Inflammatory macrophage treated with lipopolysaccharide for 4 hours (primary cell): ENCODE measurements at regions not wholly inside any gene's neighbourhood (a gene's known extent, or its start where the extent isn't known, plus 50 kb on each side); places are given as distances from the start of the nearest gene placed in this dataset.
"Not testable (repeated sequence)": the region's sequence is repeated elsewhere in the genome, so short reads cannot be mapped to it uniquely, and the experiment has no call there.

Experiments used
- DNase-seq: peaks from one replicate; pipeline ENCODE4 v3.0.0-alpha.2; 2020

GRCh38 chr7:20083781-20084180 lies 133.4 kb downstream of the MACC1 start:
- peak; percentile 96 for DNase-seq

GRCh38 chr7:20079080-20079479 lies 138.1 kb downstream of the MACC1 start:
- no peak for DNase-seq

GRCh38 chr7:20076835-20077234 lies 140.3 kb downstream of the MACC1 start:
- no peak for DNase-seq

- no peak for DNase-seq
Measured at GRCh38 chr7:20075992-20076820, 141.0 kb downstream of the MACC1 start.

GRCh38 chr7:20075440-20075839 lies 141.7 kb downstream of the MACC1 start:
- no peak for DNase-seq

GRCh38 chr7:20068004-20068403 lies 149.2 kb downstream of the MACC1 start:
- DNase-seq, result not testable (repeated sequence)

- no peak for DNase-seq
Measured at GRCh38 chr7:20064974-20065862, 152.0 kb downstream of the MACC1 start.

GRCh38 chr7:20064181-20064970 lies 152.8 kb downstream of the MACC1 start:
- no peak for DNase-seq

GRCh38 chr7:20063644-20064043 lies 153.5 kb downstream of the MACC1 start:
- no peak for DNase-seq

- no peak for DNase-seq
Measured at GRCh38 chr7:20062932-20063331, 154.3 kb downstream of the MACC1 start.

- no peak for DNase-seq
Measured at GRCh38 chr7:20053334-20054104, 163.7 kb downstream of the MACC1 start.

GRCh38 chr7:20050241-20050966 lies 166.8 kb downstream of the MACC1 start:
- no peak for DNase-seq

- DNase-seq, result no peak
Measured at GRCh38 chr7:20038676-20039075, 178.5 kb downstream of the MACC1 start.

- no peak for DNase-seq
Measured at GRCh38 chr7:20035279-20035875, 181.8 kb downstream of the MACC1 start.

GRCh38 chr7:20033621-20034400 lies 183.4 kb downstream of the MACC1 start:
- DNase-seq, result peak; percentile 86

GRCh38 chr7:20032741-20033140 lies 184.4 kb downstream of the MACC1 start:
- peak; percentile 67 for DNase-seq

- peak; percentile 74 for DNase-seq
Measured at GRCh38 chr7:20030915-20031362, 186.2 kb downstream of the MACC1 start.

GRCh38 chr7:20030417-20030816 lies 186.8 kb downstream of the MACC1 start:
- peak; percentile 28 for DNase-seq

GRCh38 chr7:20026762-20027161 lies 190.4 kb downstream of the MACC1 start:
- DNase-seq, result no peak

GRCh38 chr7:20021831-20022230 lies 195.4 kb downstream of the MACC1 start:
- peak; percentile 85 for DNase-seq
